Upper lobe of right lung (tissue), 1 donor: ENCODE measurements at regions not wholly inside any gene's neighbourhood (a gene's known extent, or its start where the extent isn't known, plus 50 kb on each side); places are given as distances from the start of the nearest gene placed in this dataset.

Experiments used
- ATAC-seq: fragments of 200-7000 bp; cut with Tn5 transposase; one replicate; pipeline ENCODE4 v1.9.1; 2020; ENCODE audit warnings: mild to moderate bottlenecking, moderate library complexity
- DNase-seq: peaks from one replicate; pipeline ENCODE4 v3.0.0-alpha.2; 2020
- H3K27ac ChIP-seq: fragments of 200-600 bp; one replicate; pipeline ENCODE4 v1.8.0; 2022
- H3K27me3 ChIP-seq: fragments of 200-600 bp; one replicate; pipeline ENCODE4 v1.8.0; 2022; ENCODE audit warnings: mild to moderate bottlenecking
- H3K36me3 ChIP-seq: fragments of 200-600 bp; one replicate; pipeline ENCODE4 v1.8.0; 2022
- H3K4me1 ChIP-seq: fragments of 200-600 bp; one replicate; pipeline ENCODE4 v1.8.0; 2022
- H3K4me3 ChIP-seq: fragments of 200-600 bp; one replicate; pipeline ENCODE4 v1.8.0; 2022; ENCODE audit warnings: mild to moderate bottlenecking
- H3K9me3 ChIP-seq: fragments of 200-600 bp; one replicate; pipeline ENCODE4 v1.8.0; 2022
- CTCF ChIP-seq: fragments of 200-600 bp; IDR thresholded peaks from one replicate; pipeline ENCODE4 v1.8.0; 2022; ENCODE audit warnings: antibody characterized with exemption
- intact Hi-C: fragments of 100-400 bp; cut with DNase I; formaldehyde crosslinking; loops from one replicate; pipeline ENCODE4 v1.11.0; 2022
- donor health status: DM: no; HTN: yes; CAD: no; lungs with severe emphysema.

- no peak for DNase-seq
- Histone ChIP-seq H3K27ac (no peak overlapping the region), H3K4me1 (no peaks in the 10 kb centered on the region), H3K4me3 (no peak overlapping the region), H3K36me3 (no peaks in the 10 kb centered on the region), H3K27me3 (peaks cover 8% of the 10 kb centered on the region), H3K9me3 (no peaks in the 10 kb centered on the region)
- intact Hi-C loops = no loop called here
- ATAC-seq = no peak
- TF ChIP-seq CTCF = no peak
Observed at GRCh38 chr20:51154708-51155690, 132.1 kb upstream of the KCNG1 start.

DNA sequence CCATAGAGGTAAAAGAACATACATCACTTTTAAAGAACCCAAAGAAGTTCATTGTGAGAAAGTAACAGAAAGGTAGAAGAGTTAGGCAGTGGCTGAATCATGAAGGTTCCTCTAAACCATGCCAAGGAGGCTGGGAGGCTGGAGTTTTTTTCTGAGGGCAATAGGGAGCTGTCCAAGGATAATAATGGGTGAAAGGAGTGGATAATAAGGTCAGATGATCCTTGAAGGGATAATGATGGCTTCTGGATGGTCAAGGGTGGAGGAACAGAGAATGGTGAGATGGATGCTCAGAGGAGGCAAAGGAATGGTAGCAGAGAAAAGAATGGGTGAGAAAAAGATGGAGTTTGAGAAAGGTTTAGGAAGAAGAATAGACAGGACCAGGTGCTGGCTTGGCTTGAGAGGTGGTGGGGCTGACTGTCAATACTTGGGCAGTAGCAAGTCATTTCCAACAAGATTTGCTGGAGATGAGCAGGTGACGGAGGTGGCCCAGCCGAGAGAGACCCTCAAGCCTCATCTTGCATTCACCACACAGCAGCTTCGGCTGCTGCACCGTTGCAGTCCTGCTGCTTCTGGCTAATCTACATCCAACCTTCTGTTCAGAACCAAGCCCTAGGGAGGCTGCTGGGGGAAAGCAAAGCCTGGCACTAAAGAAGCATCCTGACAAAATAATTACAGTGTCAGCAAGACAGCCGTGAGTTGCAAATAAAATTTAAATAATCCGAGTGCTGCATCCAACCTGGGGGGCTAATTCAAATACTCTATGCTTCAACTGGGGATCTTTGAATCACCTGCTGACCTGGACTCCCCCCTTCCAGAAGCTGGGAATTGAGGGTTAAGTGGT is 131.2 kb upstream of the KCNG1 start:
- intact Hi-C loops = no loop called here
- Histone ChIP-seq H3K4me3 (no peak overlapping the region), H3K36me3 (no peaks in the 10 kb centered on the region), H3K4me1 (no peaks in the 10 kb centered on the region), H3K27ac (no peak overlapping the region), H3K9me3 (no peaks in the 10 kb centered on the region), H3K27me3 (peaks cover 5% of the 10 kb centered on the region)
- no peak for TF ChIP-seq CTCF
- ATAC-seq (no peak), DNase-seq (no peak)

DNA sequence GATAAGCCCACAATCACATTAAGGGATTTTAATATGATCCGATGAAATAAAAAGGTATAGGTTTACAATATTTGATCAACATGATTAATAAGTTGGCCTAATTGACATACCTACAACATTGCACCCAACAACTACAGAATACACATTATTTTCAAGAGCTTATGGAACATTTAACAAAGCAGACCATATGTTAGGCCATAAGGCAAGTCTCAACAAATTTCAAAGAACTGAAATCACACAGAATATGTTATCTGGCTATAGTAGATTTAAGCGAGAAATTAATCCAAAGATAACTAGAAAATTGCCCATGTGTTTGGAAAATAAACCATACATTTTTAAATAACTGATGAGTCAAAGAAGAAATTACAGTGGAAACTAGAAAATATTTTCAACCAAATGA is 126.0 kb upstream of the KCNG1 start:
- intact Hi-C loops = no loop called here
- ATAC-seq (no peak), DNase-seq (no peak)
- H3K27me3 ChIP-seq = peaks cover 9% of the 10 kb centered on the region
- no peak overlapping the region for H3K4me3 ChIP-seq
- no peak for TF ChIP-seq CTCF
- no peaks in the 10 kb centered on the region for H3K9me3 ChIP-seq
- no peaks in the 10 kb centered on the region for H3K36me3 ChIP-seq
- H3K4me1 ChIP-seq = no peaks in the 10 kb centered on the region
- H3K27ac ChIP-seq = no peak overlapping the region

- Histone ChIP-seq H3K9me3 (no peaks in the 10 kb centered on the region), H3K27me3 (peaks cover 9% of the 10 kb centered on the region), H3K27ac (no peak overlapping the region), H3K4me3 (no peak overlapping the region), H3K36me3 (no peaks in the 10 kb centered on the region), H3K4me1 (no peaks in the 10 kb centered on the region)
- no peak for ATAC-seq
- TF ChIP-seq CTCF = no peak
- DNase-seq = no peak
- intact Hi-C loops = no loop called here
Observed at GRCh38 chr20:51144476-51144875, 121.6 kb upstream of the KCNG1 start.

GRCh38 chr20:51143652-51144051 is 120.7 kb upstream of the KCNG1 start:
- intact Hi-C loops = no loop called here
- no peak for ATAC-seq
- Histone ChIP-seq H3K27me3 (peaks cover 9% of the 10 kb centered on the region), H3K36me3 (no peaks in the 10 kb centered on the region), H3K4me3 (no peak overlapping the region), H3K9me3 (no peaks in the 10 kb centered on the region), H3K27ac (no peak overlapping the region), H3K4me1 (no peaks in the 10 kb centered on the region)
- no peak for DNase-seq
- no peak for TF ChIP-seq CTCF
